Thyroid gland (tissue), 4 donors: ENCODE measurements at regions not wholly inside any gene's neighbourhood (a gene's known extent, or its start where the extent isn't known, plus 50 kb on each side); places are given as distances from the start of the nearest gene placed in this dataset.

ENCODE experiments used
- DNase-seq, 2 donors: peaks; one replicate each; pipeline ENCODE4 v3.0.0-alpha.2; 2019
- H3K27ac ChIP-seq, 3 donors: fragments of 200-600 bp; sonication (generic); 1 replicate in 2 of 3; 2 replicates in 1 of 3; pipeline ENCODE4 v1.5.1; 2016 to 2019; ENCODE audit warnings: mild to moderate bottlenecking in 1 of 3, moderate library complexity in 1 of 3
- H3K27me3 ChIP-seq: fragments of 200-600 bp; sonication (generic); one replicate; pipeline ENCODE4 v1.5.1; 2019
- H3K36me3 ChIP-seq, 2 donors: fragments of 200-600 bp; sonication (generic); one replicate each; pipeline ENCODE4 v1.5.1; 2016 to 2019
- H3K4me1 ChIP-seq, 2 donors: fragments of 200-600 bp; sonication (generic); one replicate each; pipeline ENCODE4 v1.5.1; 2017 to 2019
- H3K4me3 ChIP-seq, 3 donors: fragments of 200-600 bp; sonication (generic); replicated peaks in 1 of 3; 1 replicate in 2 of 3; 2 replicates in 1 of 3; pipeline ENCODE4 v1.5.1; 2016; ENCODE audit warnings: mild to moderate bottlenecking in 1 of 3
- H3K9me3 ChIP-seq: fragments of 200-600 bp; sonication (generic); one replicate; pipeline ENCODE4 v1.5.1; 2017
- CTCF ChIP-seq, 6 experiments: fragments of 200-600 bp in 3 of 6; fragments of 450-650 bp in 3 of 6; sonication (generic) in 3 of 6; IDR thresholded peaks; one replicate each; pipeline ENCODE4 v1.5.1; 2016 to 2019; ENCODE audit warnings: antibody characterized with exemption in 6 of 6, mild to moderate bottlenecking in 2 of 6, inconsistent platforms in 1 of 6, moderate library complexity in 1 of 6
- POLR2A ChIP-seq, 2 donors: fragments of 450-650 bp; IDR thresholded peaks; one replicate each; pipeline ENCODE4 v1.6.1; 2017; ENCODE audit warnings: antibody characterized with exemption in 2 of 2, mild to moderate bottlenecking in 2 of 2, moderate library complexity in 1 of 2
- WGBS, 2 donors: methylation state at CpG; one replicate each; pipeline ENCODE4 v1.1.5; 2017; 5-methylcytosine and 5-hydroxymethylcytosine counted together
- intact Hi-C: fragments of 100-400 bp; cut with DNase I; formaldehyde crosslinking; loops from one replicate; pipeline ENCODE4 v1.15.1; 2023

GRCh38 chr16:52257534-52257933 is 289.4 kb downstream of the TOX3 start:
- Histone ChIP-seq H3K27me3 (no peaks in the 10 kb centered on the region), H3K4me1 (no peaks in the 10 kb centered on the region), H3K4me3 (no peak overlapping the region), H3K27ac (no peak overlapping the region), H3K9me3 (no peaks in the 10 kb centered on the region), H3K36me3 (no peaks in the 10 kb centered on the region)
- TF ChIP-seq POLR2A (IDR thresholded peaks at IDR 0.05) (no peak), CTCF (IDR thresholded peaks at IDR 0.05) (no peak)
- 73 to 78% methylated on average over 1 of the region's 1 CpG for WGBS, 2 donors
- no peak for DNase-seq
- intact Hi-C loops = no loop called here

- Histone ChIP-seq H3K9me3 (no peaks in the 10 kb centered on the region), H3K4me1 (no peaks in the 10 kb centered on the region), H3K27ac (no peak overlapping the region), H3K36me3 (no peaks in the 10 kb centered on the region), H3K4me3 (no peak overlapping the region), H3K27me3 (no peaks in the 10 kb centered on the region)
- intact Hi-C loops = no loop called here
- 64 to 75% methylated on average over 4 of the region's 4 CpGs for WGBS, 2 donors
- no peak for DNase-seq
- TF ChIP-seq CTCF (IDR thresholded peaks at IDR 0.05) (no peak), POLR2A (IDR thresholded peaks at IDR 0.05) (no peak)
Measured at GRCh38 chr16:52256310-52257078, 290.4 kb downstream of the TOX3 start.

- Histone ChIP-seq H3K4me3 (no peak overlapping the region), H3K27me3 (no peaks in the 10 kb centered on the region), H3K9me3 (no peaks in the 10 kb centered on the region), H3K4me1 (no peaks in the 10 kb centered on the region), H3K36me3 (no peaks in the 10 kb centered on the region), H3K27ac (no peak overlapping the region)
- 78 to 83% methylated on average over 3 of the region's 3 CpGs for WGBS, 2 donors
- DNase-seq = no peak
- intact Hi-C loops = no loop called here
- TF ChIP-seq POLR2A (IDR thresholded peaks at IDR 0.05) = no peak
- no peak for TF ChIP-seq CTCF (IDR thresholded peaks at IDR 0.05)
Measured at GRCh38 chr16:52254746-52255145, 292.2 kb downstream of the TOX3 start.

- no peak for DNase-seq
- H3K27ac ChIP-seq = no peak overlapping the region
- WGBS, 2 donors = 80 to 82% methylated on average over 2 of the region's 2 CpGs
Measured at GRCh38 chr16:52252680-52253079, 294.3 kb downstream of the TOX3 start.

More at GRCh38 chr16:52252680-52253079, 294.3 kb downstream of the TOX3 start:
- TF ChIP-seq CTCF (IDR thresholded peaks at IDR 0.05) (no peak), POLR2A (IDR thresholded peaks at IDR 0.05) (no peak)
- H3K4me3 ChIP-seq = no peak overlapping the region
- no peaks in the 10 kb centered on the region for H3K4me1 ChIP-seq
- H3K9me3 ChIP-seq = no peaks in the 10 kb centered on the region
- intact Hi-C loops = no loop called here
- no peaks in the 10 kb centered on the region for H3K27me3 ChIP-seq
- H3K36me3 ChIP-seq = no peaks in the 10 kb centered on the region
